H1 (cell line): ENCODE measurements at regions not wholly inside any gene's neighbourhood (a gene's known extent, or its start where the extent isn't known, plus 50 kb on each side); places are given as distances from the start of the nearest gene placed in this dataset.

ENCODE experiments used
- CTCF ChIA-PET: fragments of 300-600 bp; sonication (Branson Sonifier 250); formaldehyde crosslinking; loops from one replicate; lab custom pipeline; 2021; ENCODE audit not compliant: partially characterized antibody; lab: Charles Lee
- POLR2A ChIA-PET: fragments of 300-600 bp; sonication (Branson Sonifier 250); formaldehyde crosslinking; loops from one replicate; lab custom pipeline; 2021; ENCODE audit warnings: inconsistent platforms; ENCODE audit not compliant: partially characterized antibody; lab: Charles Lee
- DNase-seq, 2 experiments: peaks; one replicate each; pipeline versions ENCODE4 v3.0.0 to v3.0.0-alpha.2; 2010 to 2022; ENCODE audit warnings: low spot score in 2 of 2, low read depth in 1 of 2, mixed read lengths in 1 of 2
- FAIRE-seq: peaks from 2 replicates; lab custom pipeline; 2011; peaks lifted over from hg19 to GRCh38; lab: Jason Lieb, UNC
- H2AFZ ChIP-seq: 2 replicates; pipeline ENCODE4 v1.8.1; 2012; ENCODE audit warnings: low read length, inconsistent platforms
- H2AK5ac ChIP-seq: 2 replicates; pipeline ENCODE4 v1.6.1; 2013; ENCODE audit warnings: low read depth, low read length
- H2BK120ac ChIP-seq: replicated peaks from 2 replicates; pipeline ENCODE3; 2013; ENCODE audit warnings: low read depth, low read length, inconsistent platforms
- H2BK12ac ChIP-seq: 2 replicates; pipeline ENCODE4 v1.6.1; 2013; ENCODE audit warnings: low read depth, low read length
- H2BK15ac ChIP-seq: 2 replicates; pipeline ENCODE4 v1.6.1; 2013; ENCODE audit warnings: low read length
- H2BK20ac ChIP-seq: 2 replicates; pipeline ENCODE4 v1.6.1; 2013; ENCODE audit warnings: low read length
- H2BK5ac ChIP-seq: 2 replicates; pipeline ENCODE4 v1.6.1; 2013; ENCODE audit warnings: low read depth, low read length
- H3K14ac ChIP-seq: 2 replicates; pipeline ENCODE4 v1.6.1; 2013; ENCODE audit warnings: inconsistent platforms; ENCODE audit not compliant: insufficient read length
- H3K18ac ChIP-seq: 2 replicates; pipeline ENCODE4 v1.6.1; 2013; ENCODE audit warnings: low read length; ENCODE audit errors: extremely low read depth
- H3K23ac ChIP-seq: 2 replicates; pipeline ENCODE4 v1.6.1; 2013; ENCODE audit warnings: inconsistent platforms; ENCODE audit not compliant: insufficient read length
- H3K23me2 ChIP-seq: 2 replicates; pipeline ENCODE4 v1.6.1; 2013; ENCODE audit warnings: low read depth, low read length
- H3K27ac ChIP-seq: 2 replicates; pipeline ENCODE4 v1.6.1; 2011; ENCODE audit warnings: low read depth, low read length, inconsistent platforms
- H3K27me3 ChIP-seq, 4 experiments: replicated peaks in 1 of 4; 1 replicate in 1 of 4; 2 replicates in 3 of 4; pipeline versions ENCODE4 v1.6.1 to v1.8.1; 2011 to 2013; ENCODE audit warnings: low read length in 3 of 4, mild to moderate bottlenecking in 3 of 4, inconsistent platforms in 2 of 4, mixed read lengths in 2 of 4, moderate library complexity in 1 of 4; ENCODE audit not compliant: control insufficient read depth in 3 of 4, insufficient read depth in 3 of 4; ENCODE audit errors: extremely low read depth in 1 of 4
- H3K36me3 ChIP-seq, 4 experiments: 2 replicates each; pipeline versions ENCODE4 v1.6.1 to v1.8.1; 2011 to 2013; ENCODE audit warnings: mild to moderate bottlenecking in 4 of 4, low read length in 3 of 4, moderate library complexity in 2 of 4, control low read depth in 1 of 4, inconsistent platforms in 1 of 4; ENCODE audit not compliant: insufficient read depth in 4 of 4, control insufficient read depth in 2 of 4
- H3K4ac ChIP-seq: replicated peaks from 2 replicates; pipeline ENCODE3; 2013; ENCODE audit warnings: low read length, low read depth, mixed read lengths, inconsistent platforms; ENCODE audit not compliant: insufficient read length
- H3K4me1 ChIP-seq, 4 experiments: replicated peaks in 1 of 4; 1 replicate in 1 of 4; 2 replicates in 3 of 4; pipeline versions ENCODE4 v1.6.1 to v1.8.1; 2011 to 2013; ENCODE audit warnings: low read length in 3 of 4, inconsistent platforms in 2 of 4, mixed read lengths in 1 of 4; ENCODE audit not compliant: insufficient read depth in 4 of 4, control insufficient read depth in 3 of 4
- H3K4me2 ChIP-seq, 2 experiments: 2 replicates each; pipeline versions ENCODE4 v1.6.1 to v1.8.1; 2011 to 2013; ENCODE audit warnings: low read depth in 2 of 2, low read length in 2 of 2, control low read depth in 1 of 2, inconsistent platforms in 1 of 2, mild to moderate bottlenecking in 1 of 2; ENCODE audit not compliant: insufficient read depth in 1 of 2
- H3K4me3 ChIP-seq, 4 experiments: fragments of 200-600, 300-600 bp in 1 of 4; sonication (generic), shearing (Covaris generic), sonication (Bioruptor Twin) in 1 of 4; 2 replicates each; pipeline versions ENCODE4 v1.5.1 to v1.8.1; 2011 to 2016; ENCODE audit warnings: low read length in 4 of 4, low read depth in 3 of 4, control low read depth in 2 of 4, inconsistent platforms in 2 of 4, mild to moderate bottlenecking in 2 of 4, mixed read lengths in 1 of 4, moderate library complexity in 1 of 4; ENCODE audit not compliant: insufficient read depth in 2 of 4; ENCODE audit errors: extremely low read depth in 1 of 4
- H3K56ac ChIP-seq: replicated peaks from 2 replicates; pipeline ENCODE3; 2013; ENCODE audit warnings: low read depth, mild to moderate bottlenecking, mixed read lengths, low read length, inconsistent platforms; ENCODE audit not compliant: insufficient read length
- H3K79me1 ChIP-seq: 2 replicates; pipeline ENCODE4 v1.6.1; 2013; ENCODE audit warnings: low read depth, low read length, control low read depth
- H3K79me2 ChIP-seq, 2 experiments: 2 replicates each; pipeline versions ENCODE4 v1.6.1 to v1.8.1; 2012 to 2013; ENCODE audit warnings: low read length in 2 of 2, mild to moderate bottlenecking in 2 of 2, inconsistent platforms in 1 of 2; ENCODE audit not compliant: insufficient read depth in 2 of 2, control insufficient read depth in 1 of 2
- H3K9ac ChIP-seq, 4 experiments: replicated peaks in 1 of 4; 1 replicate in 1 of 4; 2 replicates in 3 of 4; pipeline versions ENCODE4 v1.6.1 to v1.8.1; 2011 to 2013; ENCODE audit warnings: low read depth in 3 of 4, low read length in 3 of 4, control low read depth in 2 of 4, mild to moderate bottlenecking in 2 of 4, moderate library complexity in 2 of 4, inconsistent platforms in 1 of 4; ENCODE audit errors: extremely low read depth in 1 of 4
- H3K9me3 ChIP-seq, 2 experiments: 2 replicates each; pipeline versions ENCODE4 v1.6.1 to v1.8.1; 2012 to 2013; ENCODE audit warnings: mild to moderate bottlenecking in 2 of 2, moderate library complexity in 2 of 2, control low read depth in 1 of 2, inconsistent platforms in 1 of 2, low read depth in 1 of 2, low read length in 1 of 2, mixed read lengths in 1 of 2; ENCODE audit not compliant: insufficient read depth in 2 of 2
- H4K20me1 ChIP-seq, 2 experiments: replicated peaks in 1 of 2; 2 replicates each; pipeline versions ENCODE3 to v1.8.1; 2011 to 2013; ENCODE audit warnings: inconsistent platforms in 2 of 2, low read length in 2 of 2, mild to moderate bottlenecking in 1 of 2; ENCODE audit not compliant: insufficient read depth in 2 of 2, control insufficient read depth in 1 of 2
- H4K5ac ChIP-seq: 2 replicates; pipeline ENCODE4 v1.6.1; 2013; ENCODE audit warnings: low read length, low read depth, mixed read lengths, inconsistent platforms; ENCODE audit not compliant: insufficient read length
- H4K8ac ChIP-seq: 2 replicates; pipeline ENCODE4 v1.8.0; 2013; ENCODE audit warnings: mild to moderate bottlenecking, moderate library complexity, low read length, inconsistent platforms; ENCODE audit not compliant: insufficient read depth; ENCODE audit errors: extremely low read depth
- H4K91ac ChIP-seq: replicated peaks from 2 replicates; pipeline ENCODE3; 2013; ENCODE audit warnings: low read length, mixed read lengths, inconsistent platforms; ENCODE audit not compliant: insufficient read length
- WGBS, 2 experiments: shearing (Covaris generic) in 1 of 2; methylation state at CpG; one replicate each; pipeline versions ENCODE4 v1.1.6 to v1.1.7; 2013 to 2015; ENCODE audit warnings: low lambda C conversion rate in 2 of 2, mixed read lengths in 2 of 2, inconsistent platforms in 1 of 2, low coverage in 1 of 2, missing lambda C conversion rate in 1 of 2; ENCODE audit not compliant: insufficient replicate concordance in 2 of 2, insufficient coverage in 1 of 2, insufficient read length in 1 of 2; ENCODE audit errors: extremely low coverage in 1 of 2, missing lambda C conversion rate in 1 of 2; 5-methylcytosine and 5-hydroxymethylcytosine counted together

- 90% methylated on average over 8 of the region's 8 CpGs; no CpG with 5 or more reads in 1 of the 2 experiments for WGBS, 2 experiments
- Histone ChIP-seq H3K36me3 (no peaks in the 10 kb centered on the region), H2BK20ac (no peak overlapping the region), H3K9ac (no peak overlapping the region), H3K79me1 (no peaks in the 10 kb centered on the region), H3K14ac (no peak overlapping the region), H3K27ac (no peak overlapping the region), H2BK5ac (no peak overlapping the region), H3K79me2 (no peaks in the 10 kb centered on the region), H3K4ac (no peak overlapping the region), H4K8ac (no peak overlapping the region), H4K91ac (no peak overlapping the region), H3K4me3 (no peak overlapping the region), H4K20me1 (no peaks in the 10 kb centered on the region), H3K23me2 (no peaks in the 10 kb centered on the region), H2AK5ac (no peak overlapping the region), H2BK120ac (no peak overlapping the region), H3K4me2 (no peak overlapping the region), H2BK12ac (no peak overlapping the region), H2AFZ (no peak overlapping the region), H3K56ac (no peak overlapping the region), H3K27me3 (no peaks in the 10 kb centered on the region), H4K5ac (no peak overlapping the region), H2BK15ac (no peak overlapping the region), H3K18ac (no peak overlapping the region), H3K9me3 (no peaks in the 10 kb centered on the region), H3K4me1 (no peaks in the 10 kb centered on the region), H3K23ac (no peak overlapping the region)
- POLR2A ChIA-PET, result no interaction called here
- DNase-seq (no peak), FAIRE-seq (no peak)
- CTCF ChIA-PET, result no interaction called here
Observed at GRCh38 chr13:107788464-107789165, 426.7 kb downstream of the LIG4 start.
